ENCODE measurements at regions not wholly inside any gene's neighbourhood (a gene's known extent, or its start where the extent isn't known, plus 50 kb on each side); places are given as distances from the start of the nearest gene placed in this dataset.
"Not testable (repeated sequence)": the region's sequence is repeated elsewhere in the genome, so short reads cannot be mapped to it uniquely, and the experiment has no call there.

DNA sequence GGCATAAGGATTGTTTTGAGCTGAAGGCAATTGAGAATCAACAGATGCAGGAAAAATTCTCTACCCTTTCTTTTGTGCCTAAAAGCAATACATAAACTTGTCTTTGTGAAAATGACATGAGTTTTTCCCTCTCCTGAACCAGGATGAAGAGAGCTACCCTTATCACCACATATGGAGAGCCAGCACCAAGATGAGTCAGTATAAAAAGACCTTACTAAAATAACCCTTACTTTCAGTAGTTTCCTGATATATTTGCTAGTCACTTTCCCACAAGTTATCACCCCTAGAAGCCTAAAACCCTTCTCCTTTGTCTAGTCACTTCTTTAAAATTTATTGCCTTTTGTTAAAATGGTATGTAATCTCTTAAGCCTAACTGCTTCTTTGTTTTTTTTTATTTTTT lies 61.9 kb upstream of the ANKRD10 start:
- DNase-seq (ENCODE audit: insufficient read length, low spot score, missing footprints), result no peak
- Histone ChIP-seq H3K4me2 (ENCODE audit: insufficient read depth, low read length) (no peak overlapping the region), H3K79me2 (ENCODE audit: insufficient read depth, low read length) (no peaks in the 10 kb centered on the region), H3K36me3 (ENCODE audit: insufficient read depth, low read length) (no peaks in the 10 kb centered on the region), H3K27ac (ENCODE audit: low read depth, low read length) (no peak overlapping the region), H3K4me3 (ENCODE audit: insufficient read depth, low read length) (no peak overlapping the region), H3K27me3 (ENCODE audit: insufficient read depth, low read length) (peaks cover 9% of the 10 kb centered on the region), H4K20me1 (ENCODE audit: insufficient read depth, low read length) (no peaks in the 10 kb centered on the region), H2AFZ (ENCODE audit: low read length) (no peak overlapping the region), H3K4me1 (ENCODE audit: insufficient read depth, low read length) (no peaks in the 10 kb centered on the region), H3K9me3 (ENCODE audit: low read depth, low read length) (no peaks in the 10 kb centered on the region)
- TF ChIP-seq, protein P1, sequence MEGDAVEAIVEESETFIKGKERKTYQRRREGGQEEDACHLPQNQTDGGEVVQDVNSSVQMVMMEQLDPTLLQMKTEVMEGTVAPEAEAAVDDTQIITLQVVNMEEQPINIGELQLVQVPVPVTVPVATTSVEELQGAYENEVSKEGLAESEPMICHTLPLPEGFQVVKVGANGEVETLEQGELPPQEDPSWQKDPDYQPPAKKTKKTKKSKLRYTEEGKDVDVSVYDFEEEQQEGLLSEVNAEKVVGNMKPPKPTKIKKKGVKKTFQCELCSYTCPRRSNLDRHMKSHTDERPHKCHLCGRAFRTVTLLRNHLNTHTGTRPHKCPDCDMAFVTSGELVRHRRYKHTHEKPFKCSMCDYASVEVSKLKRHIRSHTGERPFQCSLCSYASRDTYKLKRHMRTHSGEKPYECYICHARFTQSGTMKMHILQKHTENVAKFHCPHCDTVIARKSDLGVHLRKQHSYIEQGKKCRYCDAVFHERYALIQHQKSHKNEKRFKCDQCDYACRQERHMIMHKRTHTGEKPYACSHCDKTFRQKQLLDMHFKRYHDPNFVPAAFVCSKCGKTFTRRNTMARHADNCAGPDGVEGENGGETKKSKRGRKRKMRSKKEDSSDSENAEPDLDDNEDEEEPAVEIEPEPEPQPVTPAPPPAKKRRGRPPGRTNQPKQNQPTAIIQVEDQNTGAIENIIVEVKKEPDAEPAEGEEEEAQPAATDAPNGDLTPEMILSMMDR (IDR thresholded peaks at IDR 0.05; ENCODE audit: extremely low read depth, low read depth, low read length), result no peak

- no peaks in the 10 kb centered on the region for H3K4me1 ChIP-seq (ENCODE audit: insufficient read depth, low read length)
- no peak overlapping the region for H2AFZ ChIP-seq (ENCODE audit: low read length)
- TF ChIP-seq, protein P1 (IDR thresholded peaks at IDR 0.05; ENCODE audit: extremely low read depth, low read depth, low read length), result no peak
- H3K4me2 ChIP-seq (ENCODE audit: insufficient read depth, low read length), result no peak overlapping the region
- no peak for DNase-seq (ENCODE audit: insufficient read length, low spot score, missing footprints)
- no peaks in the 10 kb centered on the region for H3K79me2 ChIP-seq (ENCODE audit: insufficient read depth, low read length)
- H3K4me3 ChIP-seq (ENCODE audit: insufficient read depth, low read length), result no peak overlapping the region
- no peaks in the 10 kb centered on the region for H3K9me3 ChIP-seq (ENCODE audit: low read depth, low read length)
- no peak overlapping the region for H3K27ac ChIP-seq (ENCODE audit: low read depth, low read length)
- peaks cover 3% of the 10 kb centered on the region for H3K27me3 ChIP-seq (ENCODE audit: insufficient read depth, low read length)
- no peaks in the 10 kb centered on the region for H4K20me1 ChIP-seq (ENCODE audit: insufficient read depth, low read length)
- no peaks in the 10 kb centered on the region for H3K36me3 ChIP-seq (ENCODE audit: insufficient read depth, low read length)
These were observed 58.3 kb upstream of the ANKRD10 start for GRCh38 chr13:110973007-110973700.

DNA sequence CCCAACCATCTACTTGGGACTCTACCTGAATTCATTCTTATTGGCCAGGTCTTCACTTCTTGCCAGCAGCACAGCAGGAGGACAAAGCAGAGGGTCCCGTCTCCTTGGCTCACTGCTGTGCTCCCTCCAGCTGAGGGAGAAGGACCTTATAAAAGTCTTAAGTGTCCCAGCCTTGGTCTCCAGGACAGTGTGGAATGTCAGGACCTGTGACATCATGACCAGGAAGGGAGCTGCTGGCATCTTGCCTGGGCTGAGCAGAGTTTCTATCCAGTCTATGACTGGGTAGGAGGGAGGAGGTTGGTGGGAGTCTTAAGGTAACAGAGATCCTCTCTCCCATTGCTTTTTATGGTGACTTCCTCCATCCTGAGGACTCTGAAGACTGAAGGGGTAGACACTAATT lies 56.6 kb upstream of the ANKRD10 start:
- Histone ChIP-seq H3K27me3 (ENCODE audit: insufficient read depth, low read length) (peaks cover 3% of the 10 kb centered on the region), H3K4me3 (ENCODE audit: insufficient read depth, low read length) (no peak overlapping the region), H2AFZ (ENCODE audit: low read length) (no peak overlapping the region), H3K27ac (ENCODE audit: low read depth, low read length) (no peak overlapping the region), H3K4me2 (ENCODE audit: insufficient read depth, low read length) (no peak overlapping the region), H3K36me3 (ENCODE audit: insufficient read depth, low read length) (no peaks in the 10 kb centered on the region), H3K4me1 (ENCODE audit: insufficient read depth, low read length) (no peaks in the 10 kb centered on the region), H3K9me3 (ENCODE audit: low read depth, low read length) (no peaks in the 10 kb centered on the region), H3K79me2 (ENCODE audit: insufficient read depth, low read length) (no peaks in the 10 kb centered on the region), H4K20me1 (ENCODE audit: insufficient read depth, low read length) (no peaks in the 10 kb centered on the region)
- no peak for DNase-seq (ENCODE audit: insufficient read length, low spot score, missing footprints)
- TF ChIP-seq, protein P1 (IDR thresholded peaks at IDR 0.05; ENCODE audit: extremely low read depth, low read depth, low read length), result no peak

GRCh38 chr13:110967156-110967855 lies 52.4 kb upstream of the ANKRD10 start:
- DNase-seq (ENCODE audit: insufficient read length, low spot score, missing footprints); H3K4me1 ChIP-seq (ENCODE audit: insufficient read depth, low read length); H3K27ac ChIP-seq (ENCODE audit: low read depth, low read length): not testable (repeated sequence)

More at GRCh38 chr13:110967156-110967855, 52.4 kb upstream of the ANKRD10 start:
- not testable (repeated sequence) for H3K36me3 ChIP-seq (ENCODE audit: insufficient read depth, low read length); H3K79me2 ChIP-seq (ENCODE audit: insufficient read depth, low read length); H3K9me3 ChIP-seq (ENCODE audit: low read depth, low read length); H3K4me3 ChIP-seq (ENCODE audit: insufficient read depth, low read length); H2AFZ ChIP-seq (ENCODE audit: low read length); H3K27me3 ChIP-seq (ENCODE audit: insufficient read depth, low read length); H4K20me1 ChIP-seq (ENCODE audit: insufficient read depth, low read length); H3K4me2 ChIP-seq (ENCODE audit: insufficient read depth, low read length)

Data from osteoblast (primary cell).